GM12872 (cell line): ENCODE measurements at regions not wholly inside any gene's neighbourhood (a gene's known extent, or its start where the extent isn't known, plus 50 kb on each side); places are given as distances from the start of the nearest gene placed in this dataset.

Experiments
- CTCF ChIP-seq: IDR thresholded peaks from 3 replicates; pipeline ENCODE4 v1.5.1; 2011; ENCODE audit warnings: low read depth, mild to moderate bottlenecking, low read length, moderate library complexity; ENCODE audit not compliant: insufficient read depth

DNA sequence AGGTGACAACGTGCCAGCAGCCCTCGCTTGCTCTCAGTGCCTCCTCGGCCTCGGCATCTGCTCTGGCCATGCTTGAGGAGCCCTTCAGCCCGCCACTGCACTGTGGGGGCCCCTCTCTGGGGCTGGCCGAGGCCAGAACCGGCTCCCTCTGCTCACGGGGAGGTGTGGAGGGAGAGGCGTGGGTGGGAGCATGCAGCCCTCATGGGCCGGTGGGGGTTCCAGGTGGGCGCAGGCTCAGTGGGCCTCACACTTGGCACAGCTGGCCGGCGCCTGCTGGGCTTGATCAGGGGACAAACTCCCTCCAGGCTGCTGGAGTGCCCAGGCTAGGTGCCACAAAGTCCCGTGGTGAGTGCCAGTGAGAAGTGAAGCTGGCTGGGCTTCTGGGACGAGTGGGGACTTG, 566.6 kb upstream of the ID4 start:
- no peak for TF ChIP-seq CTCF

- TF ChIP-seq CTCF = no peak
Measured at GRCh38 chr6:19279273-19279684, 557.9 kb upstream of the ID4 start.

DNA sequence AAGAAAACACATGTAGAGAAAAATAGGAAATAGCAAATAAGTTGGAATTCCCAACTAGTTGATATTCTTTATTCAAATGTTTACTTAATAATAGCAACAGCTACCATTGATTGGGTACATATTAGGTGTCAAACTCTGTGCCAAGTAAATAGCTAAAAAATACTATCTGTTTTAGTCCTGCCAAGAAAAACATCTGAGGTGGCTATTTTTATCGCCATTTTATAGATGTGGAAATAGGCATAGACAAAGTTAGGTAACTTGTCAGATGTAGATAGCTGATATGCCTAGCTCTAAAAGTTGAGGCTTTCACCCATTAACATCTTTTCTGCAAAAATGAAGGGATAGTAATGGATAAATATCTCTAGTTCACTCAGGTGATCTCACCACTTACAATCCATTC, 549.2 kb upstream of the ID4 start:
- TF ChIP-seq CTCF = no peak

DNA sequence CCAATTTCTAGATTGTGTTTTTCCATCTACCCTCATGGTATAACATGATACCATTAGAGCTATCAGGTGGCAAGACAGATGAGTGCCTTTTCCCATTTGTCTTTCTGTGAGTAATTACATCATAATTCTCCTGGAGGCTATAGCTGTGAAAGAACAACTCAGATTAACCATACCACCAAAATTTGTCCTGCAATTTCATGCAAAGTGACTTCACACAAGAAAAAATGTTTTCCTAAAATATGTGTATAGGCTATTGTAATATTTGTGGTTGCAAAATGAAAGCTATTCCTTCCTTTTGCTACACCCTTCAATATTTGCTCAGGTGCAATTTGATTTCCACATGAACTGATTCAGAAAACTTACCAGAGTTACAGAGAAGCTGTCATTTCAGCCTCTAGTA, 547.7 kb upstream of the ID4 start:
- TF ChIP-seq CTCF = no peak

DNA sequence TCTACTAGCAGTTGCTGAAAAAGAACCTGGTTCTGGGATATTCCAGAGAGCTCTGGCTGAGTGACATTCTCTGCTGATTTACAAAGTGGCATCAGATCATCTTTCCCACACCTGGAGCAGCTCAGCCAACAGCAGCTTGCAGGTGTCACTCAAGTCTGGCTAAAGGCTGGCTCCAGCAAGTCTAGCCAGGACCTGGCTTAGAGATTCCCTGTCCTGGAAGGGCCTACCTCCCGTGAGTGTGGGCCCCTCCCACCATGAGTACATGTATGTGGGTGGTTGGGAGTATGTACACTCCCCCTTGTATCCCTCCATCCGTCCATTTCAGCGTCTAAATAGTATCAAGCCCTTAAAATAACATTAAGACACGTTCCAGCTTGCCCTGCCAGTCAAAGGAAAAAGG, 539.3 kb upstream of the ID4 start:
- TF ChIP-seq CTCF = no peak

DNA sequence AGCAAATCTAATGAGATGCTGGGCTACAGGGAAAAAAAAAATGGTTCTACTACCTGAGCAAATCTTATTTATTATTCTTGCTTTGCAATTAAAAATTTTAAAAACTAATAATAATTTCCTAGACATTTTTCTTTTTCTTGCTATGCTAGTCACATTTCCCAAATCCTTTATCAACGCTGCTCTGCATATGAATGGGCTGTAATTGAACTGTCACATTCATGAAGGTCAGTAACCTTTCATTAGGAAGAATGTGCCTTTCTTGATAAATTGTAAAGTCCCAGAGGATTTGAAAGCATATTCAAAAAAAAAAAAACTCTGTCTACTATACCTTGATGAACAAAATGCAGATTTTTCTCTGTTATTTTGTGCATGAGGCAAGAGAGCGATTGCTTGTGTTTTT, 538.7 kb upstream of the ID4 start:
- TF ChIP-seq CTCF = no peak

DNA sequence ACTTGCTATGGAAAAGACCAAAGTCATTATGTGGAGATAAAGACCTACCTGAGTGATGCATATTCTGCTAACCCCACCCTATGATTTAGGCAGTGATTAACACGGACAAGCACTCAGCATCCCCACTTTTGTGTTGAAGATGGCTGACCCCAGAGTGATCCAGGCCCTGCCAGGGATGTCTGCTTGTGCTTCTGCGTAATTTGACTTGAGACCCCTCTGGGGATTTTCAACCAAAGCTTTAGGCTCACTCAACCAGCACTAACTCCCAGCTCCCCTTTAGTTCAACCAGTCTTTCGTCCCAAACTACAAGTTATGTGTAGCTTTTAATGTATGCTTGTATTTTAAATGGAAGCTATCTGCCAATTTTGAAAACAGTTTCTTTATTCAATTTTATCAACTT, 538.0 kb upstream of the ID4 start:
- TF ChIP-seq CTCF = no peak

GRCh38 chr6:19301980-19302379, 535.2 kb upstream of the ID4 start:
- no peak for TF ChIP-seq CTCF
